SJSA1 (cell line): ENCODE measurements at regions not wholly inside any gene's neighbourhood (a gene's known extent, or its start where the extent isn't known, plus 50 kb on each side); places are given as distances from the start of the nearest gene placed in this dataset.
A peak's percentile ranks its signal among the peaks of the same experiment; 100 is the strongest.

Experiments used
- DNase-seq, 2 experiments: peaks; one replicate each; pipeline ENCODE4 v3.0.0-alpha.2; 2015 to 2020; ENCODE audit warnings: low spot score in 2 of 2, low read depth in 1 of 2
- H3K27ac ChIP-seq: fragments of 250-450 bp; sonication (Bioruptor Pico); 2 replicates; pipeline ENCODE4 v1.5.1; 2020; ENCODE audit warnings: mild to moderate bottlenecking, moderate library complexity
- H3K27me3 ChIP-seq: fragments of 250-450 bp; sonication (Bioruptor Pico); replicated peaks from 2 replicates; pipeline ENCODE4 v1.5.1; 2020; ENCODE audit warnings: mild to moderate bottlenecking, moderate library complexity
- H3K36me3 ChIP-seq: fragments of 250-450 bp; sonication (Bioruptor Pico); 2 replicates; pipeline ENCODE4 v1.5.1; 2020; ENCODE audit warnings: mild to moderate bottlenecking
- H3K4me1 ChIP-seq: fragments of 250-450 bp; sonication (Bioruptor Pico); replicated peaks from 2 replicates; pipeline ENCODE4 v1.6.1; 2021; ENCODE audit warnings: mild to moderate bottlenecking
- H3K4me3 ChIP-seq: fragments of 250-450 bp; sonication (Bioruptor Pico); 2 replicates; pipeline ENCODE4 v1.5.1; 2020; ENCODE audit warnings: mild to moderate bottlenecking
- H3K9me3 ChIP-seq: fragments of 250-450 bp; sonication (Bioruptor Pico); replicated peaks from 2 replicates; pipeline ENCODE4 v1.5.1; 2020; ENCODE audit warnings: mild to moderate bottlenecking

DNA sequence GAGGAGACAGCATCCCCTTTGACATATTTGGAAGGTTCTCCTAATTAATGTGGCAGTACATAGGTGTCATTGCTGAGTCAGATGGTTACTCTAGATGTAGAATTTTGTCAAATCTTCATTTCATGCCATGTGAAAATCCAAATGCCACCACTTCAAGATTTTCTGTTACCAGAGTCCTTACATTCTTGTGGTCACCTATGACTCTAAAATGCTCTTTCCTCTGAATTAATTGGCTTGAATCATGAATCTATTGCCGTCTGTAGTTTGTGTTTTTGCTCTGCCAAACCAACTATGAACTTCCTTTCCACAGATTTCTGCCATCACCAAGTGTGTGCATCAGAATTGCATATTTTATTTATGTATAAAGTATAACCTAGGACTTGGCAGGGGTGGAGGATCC, 269.4 kb upstream of the ZPLD1 start:
- no peaks in the 10 kb centered on the region for H3K27me3 ChIP-seq
- H3K27ac ChIP-seq = peak overlapping the region; percentile 45; the same call in 1 of the 2 replicates
- DNase-seq = peak in 1 of 2 experiments; percentile 48

DNA sequence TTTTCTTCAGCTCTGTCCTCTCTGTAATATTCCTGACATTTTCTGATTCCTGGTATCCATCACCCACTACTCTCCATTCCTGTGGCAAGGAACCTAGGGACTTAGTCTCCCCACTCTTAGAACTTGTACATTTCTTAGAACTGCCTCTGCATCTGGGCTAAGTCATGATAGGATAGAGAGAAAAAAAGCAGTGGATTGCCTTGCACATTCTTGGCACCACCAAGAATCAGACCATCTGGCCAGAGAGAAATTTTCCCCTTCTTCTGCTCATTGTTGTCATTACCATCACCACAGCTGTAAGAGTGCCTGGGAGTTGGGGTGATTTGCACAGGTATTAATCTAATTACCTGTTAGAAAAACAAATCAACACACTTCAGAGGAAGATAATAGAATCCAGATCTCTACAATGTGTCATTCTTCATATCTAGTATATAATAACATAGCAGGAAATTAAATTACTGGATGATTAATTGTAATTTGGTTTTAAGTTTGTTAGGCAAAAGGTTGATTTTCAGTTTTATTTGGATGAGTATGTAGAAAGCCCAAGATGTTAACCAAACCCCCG, 264.8 kb upstream of the ZPLD1 start:
- no peaks in the 10 kb centered on the region for H3K36me3 ChIP-seq
- no peaks in the 10 kb centered on the region for H3K9me3 ChIP-seq
- no peak for DNase-seq
- H3K27me3 ChIP-seq = no peaks in the 10 kb centered on the region
- no peak overlapping the region for H3K4me3 ChIP-seq
- H3K4me1 ChIP-seq = peaks cover 26% of the 10 kb centered on the region
- no peak overlapping the region for H3K27ac ChIP-seq

More for the DNA sequence above, 269.4 kb upstream of the ZPLD1 start:
- no peak overlapping the region for H3K4me3 ChIP-seq
- peaks cover 26% of the 10 kb centered on the region for H3K4me1 ChIP-seq
- no peaks in the 10 kb centered on the region for H3K36me3 ChIP-seq
- no peaks in the 10 kb centered on the region for H3K9me3 ChIP-seq

DNA sequence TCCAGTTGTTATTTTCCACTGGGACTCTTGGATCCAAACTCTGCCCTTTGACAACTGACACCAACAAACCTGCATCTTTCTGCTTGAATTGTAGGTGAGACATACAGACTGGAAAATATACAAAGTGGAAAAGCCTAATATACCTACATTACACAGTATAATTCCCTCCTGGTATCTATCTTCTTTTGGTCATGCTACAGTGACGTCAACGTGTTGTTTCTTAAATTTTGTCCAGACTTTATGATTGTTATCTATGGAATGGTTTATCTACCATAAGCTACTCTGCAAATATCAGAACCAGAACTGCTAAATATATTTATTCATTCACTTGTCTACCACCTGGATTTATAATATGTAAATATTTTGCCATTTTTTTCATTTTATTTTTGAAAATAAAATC, 264.3 kb upstream of the ZPLD1 start:
- no peaks in the 10 kb centered on the region for H3K9me3 ChIP-seq
- DNase-seq = no peak
- no peak overlapping the region for H3K27ac ChIP-seq
- peaks cover 26% of the 10 kb centered on the region for H3K4me1 ChIP-seq
- no peaks in the 10 kb centered on the region for H3K36me3 ChIP-seq
- H3K4me3 ChIP-seq = no peak overlapping the region
- H3K27me3 ChIP-seq = no peaks in the 10 kb centered on the region

DNA sequence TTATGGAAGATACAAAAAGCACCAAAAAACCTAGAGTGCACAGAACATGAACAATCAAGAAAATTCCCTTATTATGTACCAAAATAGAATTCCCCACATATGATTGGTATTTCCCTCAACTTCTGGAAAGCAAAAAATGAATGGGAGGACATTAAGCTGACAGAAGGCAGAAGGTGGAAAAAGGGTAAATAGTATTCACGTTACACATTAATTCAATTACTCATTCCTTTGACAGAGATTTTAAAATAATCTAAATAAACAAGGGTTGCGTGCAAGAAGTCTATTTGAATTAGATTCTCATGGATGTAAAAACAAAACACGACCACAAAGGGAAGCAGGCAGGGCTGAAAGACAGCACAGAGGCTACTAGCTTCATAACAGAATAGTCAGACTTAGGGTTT, 260.5 kb upstream of the ZPLD1 start:
- Histone ChIP-seq H3K27me3 (no peaks in the 10 kb centered on the region), H3K27ac (peak overlapping the region; percentile 78), H3K4me1 (peaks cover 33% of the 10 kb centered on the region), H3K4me3 (no peak overlapping the region), H3K36me3 (no peaks in the 10 kb centered on the region), H3K9me3 (no peaks in the 10 kb centered on the region)
- DNase-seq = peak; percentile 64 to 84

DNA sequence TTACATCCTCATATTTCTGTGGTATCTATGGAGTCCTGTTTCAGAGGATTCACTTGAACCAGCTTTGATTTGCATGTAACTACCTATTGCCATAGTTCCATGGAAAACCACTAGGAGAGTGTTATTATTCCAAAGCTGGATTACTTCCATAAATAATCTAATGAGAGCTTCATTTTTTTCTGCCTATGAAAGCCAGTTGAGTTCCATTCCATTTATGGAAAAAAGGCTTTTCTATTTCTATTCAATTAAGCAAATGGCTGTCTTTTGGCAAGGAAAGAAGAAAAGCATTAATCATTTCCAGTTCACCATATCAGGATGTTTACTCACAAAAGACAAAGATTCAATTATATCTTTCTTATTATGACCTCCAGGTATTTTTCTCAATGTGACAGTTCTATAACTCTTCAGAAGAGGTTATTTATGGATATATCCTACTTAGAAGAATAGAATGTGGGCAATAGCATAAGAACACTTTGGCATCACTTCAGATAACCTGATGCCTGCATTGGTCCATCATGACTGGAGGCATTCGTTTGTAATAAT, 259.9 kb upstream of the ZPLD1 start:
- DNase-seq = peak in 1 of 2 experiments; percentile 23
- Histone ChIP-seq H3K27ac (peak overlapping the region; percentile 78), H3K4me1 (peaks cover 37% of the 10 kb centered on the region), H3K36me3 (no peaks in the 10 kb centered on the region), H3K9me3 (no peaks in the 10 kb centered on the region), H3K4me3 (no peak overlapping the region), H3K27me3 (no peaks in the 10 kb centered on the region)

DNA sequence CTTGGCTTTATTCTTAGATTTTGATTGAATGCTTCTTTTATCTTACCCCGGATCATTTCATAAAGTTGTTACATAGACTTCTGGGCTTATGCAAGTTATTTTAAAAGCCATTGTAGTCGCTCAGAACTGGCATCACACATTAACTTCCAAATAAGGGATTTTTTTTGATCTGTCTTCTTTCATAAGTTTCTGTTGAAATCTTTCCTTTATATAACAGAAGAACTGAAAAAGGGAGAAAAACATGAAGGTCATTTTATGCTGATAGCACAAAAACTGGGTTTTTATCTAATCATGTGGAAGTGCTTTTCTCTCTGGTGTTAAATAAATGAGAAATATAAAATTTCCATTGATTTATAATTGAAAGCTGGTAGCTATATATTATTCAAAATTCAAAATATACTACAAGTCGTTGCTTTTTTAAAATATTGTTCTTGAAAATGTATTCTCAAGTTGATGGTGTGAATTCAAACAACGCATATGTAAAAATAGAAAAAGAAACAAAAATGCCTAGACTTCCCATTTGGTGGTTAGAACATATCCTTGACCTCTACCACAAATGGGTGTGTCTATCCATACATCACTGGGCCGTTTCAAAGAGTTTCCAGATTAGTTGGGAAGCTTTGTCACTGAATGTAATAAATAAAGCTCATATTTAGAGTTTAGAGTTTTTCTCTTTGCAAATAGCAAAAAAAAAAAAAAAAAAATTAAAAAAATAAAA, 258.3 kb upstream of the ZPLD1 start:
- H3K27ac ChIP-seq = no peak overlapping the region
- DNase-seq = no peak
- H3K36me3 ChIP-seq = no peaks in the 10 kb centered on the region
- no peak overlapping the region for H3K4me3 ChIP-seq
- H3K4me1 ChIP-seq = peaks cover 51% of the 10 kb centered on the region
- no peaks in the 10 kb centered on the region for H3K27me3 ChIP-seq
- H3K9me3 ChIP-seq = no peaks in the 10 kb centered on the region

DNA sequence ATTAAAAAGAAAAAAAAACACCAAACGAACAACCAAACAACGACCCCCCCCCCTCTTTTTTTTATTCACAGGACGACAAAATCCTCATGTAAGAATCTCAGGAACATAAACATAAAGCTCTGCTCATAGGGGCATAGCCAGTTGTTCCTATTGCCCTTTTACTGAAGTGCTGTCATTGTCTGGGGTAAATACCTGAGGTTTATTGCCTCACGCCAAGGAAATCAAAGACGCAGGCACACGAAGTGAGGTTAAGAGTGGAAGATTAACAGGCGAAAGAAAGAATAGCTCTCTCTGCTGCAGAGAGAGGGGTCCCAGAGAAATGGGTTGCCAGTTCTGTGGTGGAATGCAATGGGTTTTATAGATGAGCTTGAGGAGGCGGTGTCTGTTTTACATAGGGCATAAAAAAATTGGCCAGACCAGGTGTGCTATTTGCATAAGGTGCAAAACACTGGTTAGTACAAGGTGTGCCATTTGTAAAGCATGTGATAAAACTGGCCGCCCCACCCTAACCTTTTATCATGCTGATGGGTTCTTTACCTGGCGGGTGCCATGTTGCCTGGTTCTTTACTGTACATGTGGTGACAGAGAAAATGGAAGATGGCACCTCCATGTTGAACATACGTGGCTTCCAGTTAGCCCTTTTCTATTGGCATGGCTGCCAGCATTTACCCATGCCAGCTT, 257.6 kb upstream of the ZPLD1 start:
- Histone ChIP-seq H3K36me3 (no peaks in the 10 kb centered on the region), H3K27me3 (no peaks in the 10 kb centered on the region), H3K9me3 (no peaks in the 10 kb centered on the region), H3K27ac (no peak overlapping the region), H3K4me1 (peaks cover 55% of the 10 kb centered on the region), H3K4me3 (no peak overlapping the region)
- DNase-seq = no peak

DNA sequence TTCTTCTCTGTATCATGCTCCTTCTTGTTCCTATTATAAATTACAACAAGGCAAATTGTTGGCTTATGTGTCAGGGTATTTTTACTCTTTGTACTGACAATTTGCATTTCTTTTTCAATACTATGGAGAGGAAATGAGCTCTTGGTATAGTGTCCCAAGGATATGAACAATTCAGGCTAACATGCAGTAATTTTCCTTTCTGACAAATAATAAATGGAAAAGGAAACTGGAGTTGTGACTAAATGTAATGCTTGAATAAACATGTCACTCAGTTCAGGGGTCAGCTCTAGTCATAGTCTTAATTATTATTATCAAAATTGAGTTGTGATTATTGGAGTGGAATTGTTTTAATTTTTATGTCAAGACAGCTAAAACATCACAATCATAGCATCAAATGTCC, 256.0 kb upstream of the ZPLD1 start:
- Histone ChIP-seq H3K27ac (peak overlapping the region; percentile 68; the same call in 1 of the 2 replicates), H3K4me1 (peaks cover 46% of the 10 kb centered on the region), H3K36me3 (no peaks in the 10 kb centered on the region), H3K27me3 (no peaks in the 10 kb centered on the region), H3K9me3 (no peaks in the 10 kb centered on the region), H3K4me3 (no peak overlapping the region)
- DNase-seq = no peak

DNA sequence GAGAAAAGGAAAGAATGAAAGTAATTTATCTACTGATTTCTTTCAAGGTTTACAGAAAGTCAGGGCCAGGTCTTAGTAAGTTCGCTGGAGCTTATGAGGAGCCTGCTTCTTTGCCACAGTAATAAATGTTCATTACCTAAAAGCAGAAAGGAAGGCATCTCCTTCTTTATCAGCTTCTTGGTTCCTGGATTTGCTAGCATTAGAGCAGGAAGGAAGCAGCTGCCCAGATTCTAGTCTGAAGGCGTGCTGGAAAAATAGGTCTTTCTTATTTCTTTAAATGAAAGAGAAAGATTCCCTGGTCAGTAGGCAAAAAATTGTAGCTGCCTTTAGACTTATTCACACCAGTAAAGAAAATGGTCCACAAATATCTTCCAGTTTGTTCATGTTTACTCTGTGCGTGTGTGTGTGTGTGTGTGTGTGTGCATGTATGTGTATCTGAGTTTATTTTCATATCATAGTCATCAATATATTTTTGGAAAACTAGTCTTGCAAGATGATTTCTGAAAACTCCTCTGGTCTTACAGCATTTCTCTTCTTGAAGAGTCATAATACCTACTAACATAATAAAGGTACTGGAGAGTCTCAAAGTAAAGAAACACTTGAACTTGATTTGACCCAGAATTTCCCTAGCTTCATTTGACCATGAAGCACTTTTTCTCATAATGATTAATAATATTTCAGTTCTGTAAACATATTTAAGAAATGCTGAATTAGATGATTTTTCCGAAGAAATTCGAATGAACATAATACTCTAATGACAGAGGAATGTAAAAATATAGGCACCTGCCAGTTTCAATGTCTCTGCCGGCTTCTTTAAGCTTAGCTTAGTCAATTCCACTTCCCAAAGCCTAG, 255.3 kb upstream of the ZPLD1 start:
- peaks cover 40% of the 10 kb centered on the region for H3K4me1 ChIP-seq
- peak overlapping the region; percentile 68 for H3K27ac ChIP-seq
- no peaks in the 10 kb centered on the region for H3K36me3 ChIP-seq
- peak in 1 of 2 experiments; percentile 12 for DNase-seq
- H3K9me3 ChIP-seq = no peaks in the 10 kb centered on the region
- no peak overlapping the region for H3K4me3 ChIP-seq
- no peaks in the 10 kb centered on the region for H3K27me3 ChIP-seq

DNA sequence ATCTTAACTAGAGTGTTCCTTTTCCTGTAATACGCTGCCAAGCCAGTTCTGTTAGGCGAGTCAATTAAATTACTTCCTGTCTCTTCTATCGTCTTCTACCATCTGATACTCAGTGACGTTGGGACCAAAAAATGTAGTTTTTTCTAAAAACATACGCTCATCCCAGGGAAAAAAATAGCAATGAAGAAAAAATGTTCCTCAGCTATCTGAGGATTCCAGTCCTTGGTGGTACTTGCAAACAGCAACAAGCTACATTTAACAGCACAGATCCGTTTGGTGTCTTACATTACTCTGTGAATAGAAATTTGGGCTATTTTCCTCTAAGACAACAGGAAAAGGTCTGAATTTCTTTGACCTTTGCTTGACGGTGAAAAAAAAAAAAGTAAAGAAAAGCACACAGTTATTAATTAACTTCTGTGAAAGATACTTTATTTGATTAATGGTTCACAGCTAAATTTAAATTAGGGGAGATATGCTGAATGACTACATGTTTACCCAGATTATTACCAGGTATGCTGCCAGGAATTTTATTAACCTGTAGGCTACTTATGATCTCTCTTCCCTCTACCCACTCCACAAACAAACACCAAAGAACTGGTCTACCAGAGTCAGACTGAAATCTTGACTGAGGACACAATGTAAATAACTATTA, 254.4 kb upstream of the ZPLD1 start:
- H3K27ac ChIP-seq = peak overlapping the region; percentile 68
- H3K9me3 ChIP-seq = no peaks in the 10 kb centered on the region
- H3K4me1 ChIP-seq = peaks cover 32% of the 10 kb centered on the region
- no peaks in the 10 kb centered on the region for H3K36me3 ChIP-seq
- DNase-seq = peak in 1 of 2 experiments; percentile 48
- no peaks in the 10 kb centered on the region for H3K27me3 ChIP-seq
- no peak overlapping the region for H3K4me3 ChIP-seq

DNA sequence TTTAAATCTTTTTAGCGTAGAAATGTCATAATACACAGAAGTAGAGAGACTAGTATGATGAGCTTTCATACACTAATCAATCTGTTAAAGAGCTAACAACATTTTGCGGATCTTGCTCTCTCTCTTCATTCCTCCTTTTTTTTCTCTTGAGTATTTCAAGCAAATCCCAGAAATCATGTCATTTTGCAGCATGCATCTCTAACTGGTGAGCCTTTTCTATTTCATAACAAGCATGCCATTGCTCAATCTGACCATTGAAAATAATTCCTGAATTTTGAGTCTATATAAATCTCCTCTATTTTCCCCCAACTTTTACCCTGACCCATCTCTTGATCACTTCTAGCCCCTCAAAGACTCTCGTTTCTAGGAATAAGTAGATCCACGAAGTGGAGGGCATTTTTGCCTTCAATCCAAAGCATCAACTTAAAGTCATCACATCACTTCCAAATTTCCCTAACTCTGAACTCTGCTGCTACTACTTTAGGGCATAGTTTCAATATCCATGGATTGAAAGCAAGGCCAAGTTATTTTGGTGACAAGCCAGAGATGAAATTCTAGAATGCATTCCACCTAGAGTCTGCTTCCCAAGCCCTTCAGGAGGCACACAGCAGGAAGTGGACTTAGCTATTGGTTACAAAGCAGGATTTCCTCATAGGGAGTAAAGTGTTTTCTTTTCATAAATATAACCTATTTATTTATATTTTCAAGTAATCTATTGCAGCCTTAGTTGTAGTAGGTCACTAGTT, 253.5 kb upstream of the ZPLD1 start:
- Histone ChIP-seq H3K9me3 (no peaks in the 10 kb centered on the region), H3K36me3 (no peaks in the 10 kb centered on the region), H3K4me3 (no peak overlapping the region), H3K27ac (no peak overlapping the region), H3K27me3 (no peaks in the 10 kb centered on the region), H3K4me1 (peaks cover 27% of the 10 kb centered on the region)
- DNase-seq = no peak

DNA sequence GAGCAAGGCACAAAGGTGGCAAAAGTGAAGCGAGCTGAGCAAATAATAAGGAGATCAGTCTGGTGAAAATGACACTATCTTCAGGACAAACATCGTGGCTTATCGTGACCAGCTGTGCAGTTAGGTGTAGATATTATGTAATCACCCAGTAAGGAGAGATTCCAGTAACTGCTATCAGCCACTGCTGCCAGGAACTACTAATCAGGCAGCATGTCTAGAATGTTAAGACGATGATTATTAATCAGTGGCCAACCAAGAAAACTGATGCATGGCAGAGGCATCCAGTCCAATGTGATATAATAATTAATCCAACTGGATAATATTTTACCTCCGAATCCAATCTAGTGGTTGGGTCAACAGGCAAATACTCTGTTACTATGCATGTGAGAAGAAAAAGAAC, 252.7 kb upstream of the ZPLD1 start:
- Histone ChIP-seq H3K27ac (no peak overlapping the region), H3K36me3 (no peaks in the 10 kb centered on the region), H3K27me3 (no peaks in the 10 kb centered on the region), H3K9me3 (no peaks in the 10 kb centered on the region), H3K4me1 (peaks cover 27% of the 10 kb centered on the region), H3K4me3 (no peak overlapping the region)
- DNase-seq = no peak
